COR-L47 (cell line): ENCODE measurements at regions not wholly inside any gene's neighbourhood (a gene's known extent, or its start where the extent isn't known, plus 50 kb on each side); places are given as distances from the start of the nearest gene placed in this dataset.

ENCODE experiments used
- DNase-seq: peaks from one replicate; lab custom pipeline; 2025; lab: John Stamatoyannopoulos, UW

DNA sequence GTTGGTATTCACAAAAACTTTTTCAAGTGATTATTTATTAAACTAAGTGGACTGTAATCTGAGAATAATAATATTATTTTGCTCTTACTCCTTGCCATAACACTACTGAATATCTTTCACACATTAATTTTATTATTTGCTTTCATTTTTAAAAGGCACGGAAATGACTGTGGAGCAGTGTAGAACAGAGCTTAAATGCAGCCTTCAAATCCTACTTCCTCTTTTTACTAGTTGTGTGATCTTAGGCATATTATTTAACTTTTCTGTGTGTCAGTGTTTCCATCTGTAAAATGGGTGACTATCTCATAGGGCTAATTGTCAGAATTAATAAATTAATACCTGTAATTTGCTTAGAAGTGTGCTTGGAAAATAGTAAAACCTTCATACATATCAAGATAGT is 55.5 kb upstream of the SLC8A1 start:
- no peak for DNase-seq

DNA sequence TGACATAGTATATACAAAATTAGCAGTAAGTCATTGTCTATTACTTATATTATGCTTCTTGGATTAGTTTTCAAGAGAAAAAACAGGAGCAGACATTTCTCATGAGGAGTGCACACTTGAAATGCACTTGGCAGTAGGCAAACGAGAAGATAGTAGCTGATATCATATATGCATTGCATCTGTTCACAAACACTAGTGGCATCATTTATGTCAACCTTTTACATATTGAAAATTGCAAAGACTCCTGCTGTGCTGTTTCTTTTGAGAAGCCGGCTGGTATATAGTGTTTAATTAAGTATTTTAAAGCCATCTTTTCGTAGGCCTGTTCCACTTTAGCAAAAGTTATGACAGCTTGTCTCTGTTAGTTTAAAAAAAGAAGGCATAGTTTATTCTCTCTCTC is 58.4 kb upstream of the SLC8A1 start:
- DNase-seq, result no peak

DNA sequence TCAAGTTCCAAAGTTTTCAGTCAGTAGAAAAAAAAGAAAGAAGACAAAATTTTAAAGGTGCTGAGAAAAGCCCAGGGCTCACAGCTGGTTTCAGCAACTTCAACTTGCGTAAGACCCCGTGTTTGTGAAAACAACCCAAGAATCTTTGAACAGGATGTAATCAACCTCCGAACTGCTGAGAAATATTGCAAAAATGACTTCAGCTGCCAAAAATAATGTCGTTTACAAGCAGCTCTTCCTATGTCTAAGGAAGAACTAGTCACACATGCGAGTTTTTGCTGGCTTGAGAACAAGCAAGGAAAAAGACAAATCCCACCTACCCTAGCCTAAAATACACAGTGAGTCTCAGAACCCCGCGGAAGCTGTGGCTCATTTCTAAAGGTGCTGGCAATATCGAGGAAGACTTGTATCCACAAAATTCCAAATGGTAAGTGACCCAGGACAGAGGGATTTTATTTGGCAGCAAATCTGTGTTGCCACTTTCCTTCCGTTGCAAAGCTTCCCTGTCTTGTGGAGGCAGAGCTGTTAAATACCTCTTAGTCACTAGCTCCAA is 59.8 kb upstream of the SLC8A1 start:
- no peak for DNase-seq

DNA sequence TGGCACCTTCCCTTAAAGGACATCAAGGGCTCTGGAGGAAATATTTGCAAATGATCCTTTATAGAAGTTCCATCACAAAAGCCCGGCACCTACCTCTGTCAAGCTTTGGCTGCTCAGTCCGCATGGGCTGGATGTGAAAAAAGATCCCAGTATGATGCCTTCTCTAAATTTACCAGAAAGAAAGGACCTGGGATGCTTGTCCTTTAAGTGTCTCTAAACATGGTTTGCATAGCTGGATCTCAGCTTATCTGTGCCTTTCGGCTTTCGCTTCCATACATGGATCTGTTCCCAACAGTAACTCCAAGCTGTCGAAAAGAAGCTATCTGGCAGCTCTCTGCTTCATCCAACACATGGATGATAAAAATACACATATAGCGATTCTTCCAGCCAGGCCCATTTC is 60.4 kb upstream of the SLC8A1 start:
- DNase-seq, result no peak

GRCh38 chr2:40513201-40513600 is 61.3 kb upstream of the SLC8A1 start:
- no peak for DNase-seq

DNA sequence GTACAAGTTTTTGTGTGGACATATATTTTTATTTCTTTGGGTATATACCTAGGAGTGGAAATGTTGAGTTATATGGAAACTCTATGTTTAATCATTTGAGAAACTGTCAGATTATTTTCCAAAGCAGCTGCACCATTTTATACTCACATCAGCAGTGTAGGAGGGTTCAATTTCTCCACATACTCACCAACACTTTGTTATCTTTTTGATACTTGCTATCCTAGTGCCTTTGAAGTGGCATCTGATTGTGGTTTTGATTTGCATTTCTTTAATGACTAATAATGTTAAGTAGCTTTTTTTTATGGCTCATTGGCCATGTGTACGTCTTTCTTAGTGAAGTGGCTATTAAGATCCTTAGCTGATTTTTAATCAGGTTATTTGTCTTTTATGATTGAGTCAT is 64.7 kb upstream of the SLC8A1 start:
- no peak for DNase-seq

DNA sequence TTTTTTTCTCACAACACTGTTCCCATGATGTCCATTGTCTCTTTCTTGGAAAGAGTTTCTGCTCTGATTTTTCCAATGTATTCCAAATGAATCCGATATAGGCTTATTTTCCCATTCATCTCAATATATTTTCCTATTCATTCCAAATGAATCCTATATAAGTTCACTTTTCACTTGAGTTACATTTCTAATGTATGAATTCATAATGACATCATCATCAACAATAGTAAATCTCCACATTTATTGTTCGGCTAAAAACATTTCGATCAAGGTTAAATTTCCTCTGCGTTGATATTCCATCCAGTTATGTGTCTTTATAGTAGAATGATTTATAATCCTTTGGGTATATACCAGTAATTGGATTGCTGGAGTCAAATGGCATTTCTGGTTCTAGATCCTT is 76.7 kb upstream of the SLC8A1 start:
- no peak for DNase-seq

GRCh38 chr2:40531359-40531758 is 79.5 kb upstream of the SLC8A1 start:
- no peak for DNase-seq

DNA sequence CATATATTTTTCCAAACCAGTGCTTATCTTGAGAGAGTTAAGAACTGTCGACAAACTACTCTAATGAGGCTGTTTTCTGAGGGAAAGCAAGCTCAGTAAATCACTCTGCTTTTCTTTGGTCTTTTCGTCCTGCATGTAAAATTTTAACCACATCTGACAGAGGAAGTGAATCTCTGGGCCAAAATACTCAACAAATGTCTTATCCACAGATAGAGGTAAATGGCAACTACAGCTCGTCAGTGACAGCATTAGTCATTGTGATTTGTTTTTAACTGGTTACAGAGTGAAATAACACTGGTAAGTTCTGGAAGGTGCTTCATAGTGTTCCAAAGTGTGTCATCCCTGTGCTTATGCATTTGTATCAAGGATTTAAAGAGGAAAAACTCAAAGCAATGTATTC is 82.6 kb upstream of the SLC8A1 start:
- no peak for DNase-seq

DNA sequence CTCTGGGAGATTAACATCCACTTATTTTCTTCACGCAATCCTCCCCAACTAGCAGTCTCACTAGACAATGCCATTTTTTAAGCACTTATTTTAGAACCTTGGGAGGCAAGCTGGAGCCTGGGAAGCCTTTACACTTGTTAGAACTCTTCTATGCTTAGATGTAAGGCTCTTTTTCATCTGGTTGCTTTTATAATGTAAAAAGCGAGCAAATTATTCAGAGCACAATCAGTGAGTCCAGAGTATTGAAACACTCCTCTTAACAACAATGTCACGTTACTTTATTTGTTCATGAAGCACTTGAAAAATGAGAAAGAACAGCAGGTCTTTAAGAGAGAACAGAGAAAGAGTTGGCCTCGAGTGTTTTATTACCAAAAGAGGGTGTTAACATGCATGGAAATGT is 84.1 kb upstream of the SLC8A1 start:
- DNase-seq, result no peak

DNA sequence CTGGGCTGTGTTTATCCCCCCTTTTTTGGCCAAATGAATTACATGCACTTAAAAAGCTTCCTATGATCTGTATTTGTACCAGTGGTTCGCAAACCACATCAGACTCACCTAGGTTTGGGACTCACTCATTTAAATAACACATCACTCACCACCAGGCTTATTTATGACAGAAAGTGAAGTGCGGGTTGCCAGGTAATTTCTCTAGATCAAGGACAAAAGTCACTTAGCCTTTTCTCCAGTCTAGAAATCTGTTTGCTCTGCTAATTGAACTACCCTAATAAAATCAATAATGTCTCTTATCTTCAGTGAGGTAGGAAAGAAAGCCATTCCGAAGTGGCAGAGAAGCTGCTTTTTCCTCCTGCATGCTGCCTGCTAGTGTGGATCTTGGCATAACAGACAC is 88.1 kb upstream of the SLC8A1 start:
- DNase-seq, result no peak

GRCh38 chr2:40543381-40543780 is 91.5 kb upstream of the SLC8A1 start:
- no peak for DNase-seq

GRCh38 chr2:40544072-40544471 is 92.2 kb upstream of the SLC8A1 start:
- no peak for DNase-seq

DNA sequence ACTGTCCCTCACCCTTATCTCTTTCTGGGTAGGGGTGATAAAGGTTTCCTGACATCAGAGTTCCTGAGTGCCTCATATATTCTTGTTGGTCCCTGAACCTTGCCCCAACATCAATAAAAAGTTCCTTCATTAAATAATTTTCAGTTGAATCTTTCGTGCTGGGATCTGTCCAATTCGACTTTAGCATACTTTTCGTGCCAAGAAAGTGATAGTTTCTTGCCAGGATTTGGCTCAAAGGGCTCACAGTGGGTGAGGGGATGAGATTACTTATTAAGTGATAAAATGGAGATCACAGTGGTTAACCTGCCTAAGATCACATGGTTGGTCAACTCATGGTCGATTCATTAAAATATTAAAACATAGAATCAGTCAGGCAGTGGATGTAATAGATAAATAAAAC is 93.8 kb upstream of the SLC8A1 start:
- DNase-seq, result no peak

DNA sequence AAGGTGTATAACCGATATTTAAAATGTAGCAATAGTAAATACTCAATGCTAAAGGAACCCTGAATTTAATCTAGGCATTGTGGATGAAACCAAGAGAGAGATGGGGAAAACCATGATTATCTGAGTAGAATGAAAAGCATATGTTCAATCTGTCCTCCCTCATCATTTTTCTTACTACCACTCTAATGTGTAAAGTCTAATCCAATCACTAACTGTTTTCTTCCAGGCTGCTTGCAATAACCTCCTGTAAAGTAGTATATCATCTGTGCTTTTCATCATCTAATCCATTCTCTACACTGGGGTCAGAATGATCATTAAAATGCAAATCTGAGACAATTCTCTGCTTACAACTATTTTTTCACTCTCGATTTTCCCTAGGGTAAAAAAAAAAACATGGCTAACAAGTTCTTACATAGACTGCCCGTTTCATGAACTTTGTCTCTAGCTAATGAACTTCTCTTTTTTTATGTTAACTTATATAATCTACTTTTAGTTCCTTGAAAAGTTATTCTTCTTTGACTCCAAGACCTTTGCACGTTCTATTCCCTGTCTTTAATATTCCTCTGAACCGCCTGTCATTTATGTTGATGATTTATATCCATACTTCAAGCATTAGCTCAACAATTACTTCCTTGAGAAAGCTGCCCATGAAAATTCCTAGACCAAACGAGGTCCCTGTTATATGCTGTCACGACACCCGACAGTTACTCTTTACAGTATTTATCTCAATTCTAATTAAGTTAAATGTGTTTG is 94.7 kb upstream of the SLC8A1 start:
- no peak for DNase-seq

- no peak for DNase-seq
Measured at GRCh38 chr2:40548521-40548920, 96.6 kb upstream of the SLC8A1 start.

DNA sequence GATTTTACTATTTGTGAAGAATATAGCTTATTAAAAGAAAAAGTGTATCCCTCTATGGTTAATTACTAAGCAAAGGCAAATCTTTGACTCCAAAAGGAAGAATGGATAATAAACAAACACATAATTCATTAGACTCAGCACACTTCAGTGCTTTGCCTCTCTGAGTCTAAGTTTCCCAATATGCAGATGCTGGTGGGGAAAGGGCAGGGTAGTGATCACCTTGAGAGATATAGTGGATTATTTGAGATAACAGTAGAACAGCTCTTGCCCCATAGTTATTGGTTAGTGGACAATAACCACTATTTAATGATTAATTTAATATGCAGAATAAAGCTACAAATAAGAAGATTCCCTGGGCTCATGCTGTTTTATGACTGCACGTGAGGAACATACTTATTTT is 98.2 kb upstream of the SLC8A1 start:
- no peak for DNase-seq

GRCh38 chr2:40551081-40551480 is 99.2 kb upstream of the SLC8A1 start:
- no peak for DNase-seq

DNA sequence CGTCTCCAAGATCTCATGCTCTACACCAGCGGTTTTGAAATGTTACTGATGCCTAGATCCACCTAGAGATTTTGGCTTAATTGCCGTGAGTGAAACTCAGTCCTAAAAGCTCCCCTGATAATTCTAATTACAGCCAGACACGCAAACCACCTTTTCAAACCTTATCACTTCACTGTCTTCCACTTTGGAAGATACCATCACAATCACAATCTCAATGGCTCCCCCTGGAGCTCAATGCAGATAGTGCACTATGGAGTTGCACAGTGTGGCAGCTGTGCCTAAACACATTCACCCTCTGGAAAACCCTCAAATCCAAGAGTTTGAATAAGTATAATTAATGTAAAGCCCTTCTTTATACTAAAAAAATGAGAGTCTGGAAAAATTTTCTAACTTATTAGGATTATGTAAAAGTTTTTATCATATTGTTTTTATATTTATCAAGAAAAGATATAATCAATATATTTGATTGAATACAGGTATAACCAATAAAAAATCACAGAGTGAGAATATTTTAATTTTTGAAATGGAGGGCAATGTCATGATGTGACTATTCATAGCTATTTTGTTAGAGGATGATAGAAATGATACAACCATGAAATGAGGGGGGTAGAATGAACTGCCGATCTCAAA is 102.9 kb upstream of the SLC8A1 start:
- peak; percentile 37 for DNase-seq

DNA sequence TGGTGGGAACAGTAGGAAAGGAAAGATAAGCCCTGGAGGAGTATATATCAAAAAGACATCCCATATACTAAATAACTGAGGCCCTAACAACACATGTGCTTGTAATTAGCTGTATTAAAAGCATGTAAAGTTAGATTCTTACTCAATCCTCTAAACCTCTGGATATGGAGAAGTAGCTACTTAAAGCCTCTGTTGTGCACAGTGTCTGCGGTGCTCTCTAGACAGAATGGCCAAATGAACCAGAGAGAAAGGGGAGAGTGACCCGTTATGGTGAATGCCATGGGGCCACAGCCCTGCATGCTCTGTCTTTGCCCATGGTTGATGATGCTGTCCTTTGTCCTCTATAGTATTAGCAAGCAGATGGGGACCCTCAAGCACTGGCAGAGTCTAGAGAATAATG is 104.4 kb upstream of the SLC8A1 start:
- no peak for DNase-seq

GRCh38 chr2:40556739-40557138 is 104.8 kb upstream of the SLC8A1 start:
- DNase-seq, result no peak

- no peak for DNase-seq
Measured at GRCh38 chr2:40558761-40559160, 106.9 kb upstream of the SLC8A1 start.

DNA sequence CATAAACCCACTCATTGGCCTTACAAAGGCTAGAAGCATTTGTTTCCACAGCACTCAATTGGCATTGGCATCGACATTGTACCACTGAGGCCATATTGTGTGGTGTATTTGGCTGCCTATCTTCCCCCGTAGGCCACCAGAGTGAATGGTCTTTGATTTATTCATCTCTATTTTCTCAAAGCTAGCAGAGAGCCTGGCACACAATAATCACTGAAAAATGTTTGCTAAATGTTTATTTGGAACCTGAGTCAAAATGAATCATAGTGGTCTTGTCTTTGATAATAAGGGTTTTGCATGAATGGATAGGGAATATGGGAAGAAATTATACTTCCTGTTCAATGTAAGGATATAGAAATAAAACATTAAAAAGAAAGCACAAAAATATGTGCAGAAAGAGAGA is 107.3 kb upstream of the SLC8A1 start:
- DNase-seq, result no peak

- DNase-seq, result no peak
Measured at GRCh38 chr2:40564184-40564583, 112.3 kb upstream of the SLC8A1 start.
